ENCODE measurements at regions not wholly inside any gene's neighbourhood (a gene's known extent, or its start where the extent isn't known, plus 50 kb on each side); places are given as distances from the start of the nearest gene placed in this dataset.

DNA sequence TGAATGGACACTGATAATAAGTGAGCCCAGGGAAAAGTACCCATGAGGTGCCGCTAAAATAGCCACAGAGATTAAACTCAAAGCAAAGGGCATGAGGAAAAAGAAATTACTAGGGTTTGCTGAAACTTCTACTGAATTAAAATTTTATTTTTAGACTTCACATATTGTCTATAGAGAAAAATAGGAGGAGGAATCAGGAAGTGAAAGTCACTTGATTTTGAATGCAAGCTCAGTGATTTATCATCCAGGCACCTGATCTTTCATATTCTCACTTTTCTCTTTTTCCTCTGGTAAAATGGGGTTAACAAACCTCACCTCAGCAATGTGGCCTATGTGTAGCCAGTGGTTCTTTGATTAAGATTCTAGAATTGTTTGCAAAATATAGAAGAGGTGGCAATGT is 479.8 kb downstream of the BCL11B start:
- Histone ChIP-seq H3K9me3 (ENCODE audit: severe bottlenecking) (no peaks in the 10 kb centered on the region), H3K27ac (no peak overlapping the region), H3K27me3 (ENCODE audit: insufficient read depth, low read depth, severe bottlenecking) (peaks cover 48% of the 10 kb centered on the region), H3K4me3 (ENCODE audit: low read depth, low read length) (no peak overlapping the region), H3K36me3 (no peaks in the 10 kb centered on the region)
- TF ChIP-seq, protein P1, sequence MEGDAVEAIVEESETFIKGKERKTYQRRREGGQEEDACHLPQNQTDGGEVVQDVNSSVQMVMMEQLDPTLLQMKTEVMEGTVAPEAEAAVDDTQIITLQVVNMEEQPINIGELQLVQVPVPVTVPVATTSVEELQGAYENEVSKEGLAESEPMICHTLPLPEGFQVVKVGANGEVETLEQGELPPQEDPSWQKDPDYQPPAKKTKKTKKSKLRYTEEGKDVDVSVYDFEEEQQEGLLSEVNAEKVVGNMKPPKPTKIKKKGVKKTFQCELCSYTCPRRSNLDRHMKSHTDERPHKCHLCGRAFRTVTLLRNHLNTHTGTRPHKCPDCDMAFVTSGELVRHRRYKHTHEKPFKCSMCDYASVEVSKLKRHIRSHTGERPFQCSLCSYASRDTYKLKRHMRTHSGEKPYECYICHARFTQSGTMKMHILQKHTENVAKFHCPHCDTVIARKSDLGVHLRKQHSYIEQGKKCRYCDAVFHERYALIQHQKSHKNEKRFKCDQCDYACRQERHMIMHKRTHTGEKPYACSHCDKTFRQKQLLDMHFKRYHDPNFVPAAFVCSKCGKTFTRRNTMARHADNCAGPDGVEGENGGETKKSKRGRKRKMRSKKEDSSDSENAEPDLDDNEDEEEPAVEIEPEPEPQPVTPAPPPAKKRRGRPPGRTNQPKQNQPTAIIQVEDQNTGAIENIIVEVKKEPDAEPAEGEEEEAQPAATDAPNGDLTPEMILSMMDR (IDR thresholded peaks at IDR 0.05; ENCODE audit: low read depth, low read length): no peak
- DNase-seq: no peak

DNA sequence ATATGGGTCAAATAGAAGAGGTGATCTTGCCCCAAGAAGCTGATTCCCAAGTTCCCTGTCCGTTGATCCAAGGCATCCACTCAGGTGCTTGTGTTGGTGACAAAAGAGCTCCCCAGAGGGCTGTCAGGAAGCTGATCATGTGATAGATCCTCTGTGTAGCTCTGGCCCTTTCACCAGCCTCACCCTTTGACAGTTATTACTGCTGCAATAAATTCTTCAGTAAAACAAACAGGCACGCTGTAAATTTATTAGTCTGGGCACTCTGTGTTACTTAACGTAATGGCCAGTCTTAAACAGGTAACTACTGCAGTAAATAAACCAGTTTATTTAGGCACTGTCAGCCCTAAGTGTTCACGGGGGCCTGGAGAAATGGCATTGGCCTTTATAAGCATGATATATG is 473.9 kb downstream of the BCL11B start:
- no peak overlapping the region for H3K4me3 ChIP-seq (ENCODE audit: low read depth, low read length)
- H3K36me3 ChIP-seq: no peaks in the 10 kb centered on the region
- H3K9me3 ChIP-seq (ENCODE audit: severe bottlenecking): no peaks in the 10 kb centered on the region
- no peak for DNase-seq
- H3K27me3 ChIP-seq (ENCODE audit: insufficient read depth, low read depth, severe bottlenecking): peaks cover 49% of the 10 kb centered on the region
- TF ChIP-seq, protein P1 (IDR thresholded peaks at IDR 0.05; ENCODE audit: low read depth, low read length): no peak
- no peak overlapping the region for H3K27ac ChIP-seq

- TF ChIP-seq, protein P1 (IDR thresholded peaks at IDR 0.05; ENCODE audit: low read depth, low read length): no peak
- Histone ChIP-seq H3K4me3 (ENCODE audit: low read depth, low read length) (no peak overlapping the region), H3K9me3 (ENCODE audit: severe bottlenecking) (no peaks in the 10 kb centered on the region), H3K27ac (no peak overlapping the region), H3K27me3 (ENCODE audit: insufficient read depth, low read depth, severe bottlenecking) (peaks cover 56% of the 10 kb centered on the region), H3K36me3 (no peaks in the 10 kb centered on the region)
- no peak for DNase-seq
These were observed 472.1 kb downstream of the BCL11B start for GRCh38 chr14:98799891-98800290.

DNA sequence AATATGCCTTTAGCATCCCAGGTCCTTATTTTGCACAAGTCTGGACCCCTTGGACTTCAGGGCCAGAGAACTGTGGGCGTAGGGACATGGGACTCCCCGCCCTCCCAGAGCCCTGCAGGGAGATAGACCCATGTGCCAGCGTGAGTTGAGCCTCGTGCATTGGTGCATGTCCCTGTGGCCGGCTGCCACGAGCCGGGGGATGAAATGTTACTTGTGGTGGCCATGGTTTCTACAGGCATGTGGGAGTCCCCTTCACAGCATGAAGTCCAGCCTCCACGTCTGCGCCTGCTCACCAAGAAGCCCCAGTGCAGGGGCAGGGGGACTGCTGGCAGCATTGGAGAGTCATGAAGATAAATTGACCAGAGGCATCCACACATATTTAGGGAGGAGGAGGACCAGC is 470.0 kb downstream of the BCL11B start:
- H3K9me3 ChIP-seq (ENCODE audit: severe bottlenecking): no peaks in the 10 kb centered on the region
- TF ChIP-seq, protein P1 (IDR thresholded peaks at IDR 0.05; ENCODE audit: low read depth, low read length): no peak
- DNase-seq: no peak

DNA sequence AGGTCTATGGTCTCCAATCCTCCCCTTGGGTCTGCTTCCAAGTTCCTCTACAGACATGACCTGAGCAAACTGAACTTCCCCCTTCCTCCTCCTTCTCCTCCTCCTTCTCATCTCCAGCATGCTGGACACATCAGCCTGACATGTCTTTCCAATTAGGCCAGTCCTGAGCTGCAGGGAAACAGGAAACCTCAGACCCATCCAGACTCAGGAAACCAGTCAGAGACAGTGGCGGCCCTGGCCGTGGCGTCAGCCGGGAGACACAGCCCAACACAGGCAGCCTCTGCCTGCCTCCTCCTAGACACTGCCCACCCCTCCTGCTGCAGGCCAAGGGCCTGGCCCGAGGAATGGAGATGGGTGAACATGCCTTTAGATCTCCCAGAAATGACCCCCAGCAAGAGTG is 468.8 kb downstream of the BCL11B start:
- H3K27ac ChIP-seq: no peak overlapping the region
- peaks cover 63% of the 10 kb centered on the region for H3K27me3 ChIP-seq (ENCODE audit: insufficient read depth, low read depth, severe bottlenecking)
- no peaks in the 10 kb centered on the region for H3K36me3 ChIP-seq
- no peak for DNase-seq
- H3K9me3 ChIP-seq (ENCODE audit: severe bottlenecking): no peaks in the 10 kb centered on the region
- H3K4me3 ChIP-seq (ENCODE audit: low read depth, low read length): no peak overlapping the region
- TF ChIP-seq, protein P1 (IDR thresholded peaks at IDR 0.05; ENCODE audit: low read depth, low read length): no peak

More for the DNA sequence above, 470.0 kb downstream of the BCL11B start:
- H3K27me3 ChIP-seq (ENCODE audit: insufficient read depth, low read depth, severe bottlenecking): peaks cover 63% of the 10 kb centered on the region
- H3K4me3 ChIP-seq (ENCODE audit: low read depth, low read length): no peak overlapping the region
- H3K27ac ChIP-seq: no peak overlapping the region
- no peaks in the 10 kb centered on the region for H3K36me3 ChIP-seq
